Right lobe of liver (tissue), 6 donors: ENCODE measurements at regions not wholly inside any gene's neighbourhood (a gene's known extent, or its start where the extent isn't known, plus 50 kb on each side); places are given as distances from the start of the nearest gene placed in this dataset.

Source experiments
- ATAC-seq, 4 donors: fragments of 200-7000 bp; cut with Tn5 transposase; one replicate each; pipeline ENCODE4 v1.9.1; 2020; ENCODE audit warnings: mild to moderate bottlenecking in 4 of 4, moderate library complexity in 4 of 4
- DNase-seq, 3 donors: peaks; one replicate each; pipeline ENCODE4 v3.0.0-alpha.2; 2020
- H3K27ac ChIP-seq, 3 donors: fragments of 200-600 bp; one replicate each; pipeline ENCODE4 v1.8.0; 2022
- H3K27me3 ChIP-seq, 2 donors: fragments of 200-600 bp; one replicate each; pipeline ENCODE4 v1.8.0; 2022
- H3K36me3 ChIP-seq, 4 donors: fragments of 200-600 bp; sonication (generic) in 1 of 4; one replicate each; pipeline versions ENCODE4 v1.5.1 to v1.8.0; 2017 to 2022; ENCODE audit warnings: control low read depth in 1 of 4
- H3K4me1 ChIP-seq, 4 donors: fragments of 200-600 bp; sonication (generic) in 1 of 4; one replicate each; pipeline versions ENCODE4 v1.5.1 to v1.8.0; 2017 to 2022; ENCODE audit warnings: control low read depth in 1 of 4
- H3K4me3 ChIP-seq, 3 donors: fragments of 200-600 bp; one replicate each; pipeline ENCODE4 v1.8.0; 2022
- H3K9me3 ChIP-seq, 4 donors: fragments of 200-600 bp; sonication (generic) in 1 of 4; one replicate each; pipeline versions ENCODE4 v1.5.1 to v1.8.0; 2017 to 2022; ENCODE audit warnings: control low read depth in 1 of 4
- POLR2A ChIP-seq: fragments of 450-650 bp; IDR thresholded peaks from one replicate; pipeline ENCODE4 v1.6.1; 2017; ENCODE audit warnings: antibody characterized with exemption, mild to moderate bottlenecking
- WGBS: methylation state at CpG from one replicate; pipeline ENCODE4 v1.1.6; 2018; ENCODE audit warnings: low coverage, low lambda C conversion rate; ENCODE audit not compliant: insufficient coverage; ENCODE audit errors: missing lambda C conversion rate; 5-methylcytosine and 5-hydroxymethylcytosine counted together
- intact Hi-C, 2 donors: fragments of 100-400 bp; cut with DNase I; formaldehyde crosslinking; loops; one replicate each; pipeline versions ENCODE4 v1.11.2 to v1.14.1; 2022
- TF ChIP-seq, protein P1 (sequence below), 4 donors: fragments of 200-600 bp in 3 of 4; fragments of 450-650 bp in 1 of 4; IDR thresholded peaks; one replicate each; pipeline versions ENCODE4 v1.5.1 to v1.8.0; 2016 to 2022; ENCODE audit warnings: antibody characterized with exemption in 4 of 4, mild to moderate bottlenecking in 2 of 4
- donor health status: DM: no; HTN: yes; CAD: no.
- donor health status: DM: no; HTN: no; CAD: no.
- donor health status: DM: no; HTN: no; CAD: no.
- donor health status: DM: no; HTN: yes; CAD: no.
- donor health status: DM: no; HTN: yes; CAD: no.

DNA sequence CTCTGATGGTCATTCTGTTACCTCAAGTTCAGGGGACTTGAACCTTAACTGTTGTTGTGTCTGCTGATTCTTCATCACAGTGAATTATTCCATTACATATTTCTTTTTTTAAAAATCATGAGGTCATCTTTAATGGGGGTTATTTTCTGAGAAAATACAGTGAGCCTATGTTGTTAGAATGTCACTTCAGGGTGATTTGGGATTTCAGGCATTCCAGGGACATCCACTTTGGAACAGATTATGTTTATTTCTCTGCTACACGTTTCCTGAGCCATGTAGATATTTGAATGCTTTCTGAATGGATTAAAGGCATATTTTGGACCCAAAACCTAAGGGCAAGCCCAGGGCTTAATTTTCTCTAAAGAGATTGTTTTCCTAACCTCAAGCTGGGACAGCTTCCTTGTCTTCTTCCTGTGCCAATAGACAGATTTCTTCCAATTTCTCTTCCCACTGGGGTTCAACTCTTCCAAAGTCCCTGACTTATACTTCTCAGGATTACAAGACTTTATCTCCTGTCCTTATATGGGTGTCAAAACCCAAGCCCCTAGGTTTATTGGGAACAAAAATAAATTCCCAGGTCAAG, 271.7 kb downstream of the ARHGAP12 start:
- Histone ChIP-seq H3K27ac (no peak overlapping the region), H3K4me1 (no peaks in the 10 kb centered on the region), H3K4me3 (no peak overlapping the region), H3K36me3 (no peaks in the 10 kb centered on the region), H3K9me3 (no peaks in the 10 kb centered on the region), H3K27me3 (peaks cover 0 to 3% of the 10 kb centered on the region in 2 donors)
- no peak for TF ChIP-seq POLR2A
- TF ChIP-seq, protein P1, sequence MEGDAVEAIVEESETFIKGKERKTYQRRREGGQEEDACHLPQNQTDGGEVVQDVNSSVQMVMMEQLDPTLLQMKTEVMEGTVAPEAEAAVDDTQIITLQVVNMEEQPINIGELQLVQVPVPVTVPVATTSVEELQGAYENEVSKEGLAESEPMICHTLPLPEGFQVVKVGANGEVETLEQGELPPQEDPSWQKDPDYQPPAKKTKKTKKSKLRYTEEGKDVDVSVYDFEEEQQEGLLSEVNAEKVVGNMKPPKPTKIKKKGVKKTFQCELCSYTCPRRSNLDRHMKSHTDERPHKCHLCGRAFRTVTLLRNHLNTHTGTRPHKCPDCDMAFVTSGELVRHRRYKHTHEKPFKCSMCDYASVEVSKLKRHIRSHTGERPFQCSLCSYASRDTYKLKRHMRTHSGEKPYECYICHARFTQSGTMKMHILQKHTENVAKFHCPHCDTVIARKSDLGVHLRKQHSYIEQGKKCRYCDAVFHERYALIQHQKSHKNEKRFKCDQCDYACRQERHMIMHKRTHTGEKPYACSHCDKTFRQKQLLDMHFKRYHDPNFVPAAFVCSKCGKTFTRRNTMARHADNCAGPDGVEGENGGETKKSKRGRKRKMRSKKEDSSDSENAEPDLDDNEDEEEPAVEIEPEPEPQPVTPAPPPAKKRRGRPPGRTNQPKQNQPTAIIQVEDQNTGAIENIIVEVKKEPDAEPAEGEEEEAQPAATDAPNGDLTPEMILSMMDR (IDR thresholded peaks at IDR 0.05) = no peak
- no peak for DNase-seq
- intact Hi-C loops = no loop called here
- ATAC-seq = no peak
- 9% methylated on average over 1 of the region's 1 CpG for WGBS

DNA sequence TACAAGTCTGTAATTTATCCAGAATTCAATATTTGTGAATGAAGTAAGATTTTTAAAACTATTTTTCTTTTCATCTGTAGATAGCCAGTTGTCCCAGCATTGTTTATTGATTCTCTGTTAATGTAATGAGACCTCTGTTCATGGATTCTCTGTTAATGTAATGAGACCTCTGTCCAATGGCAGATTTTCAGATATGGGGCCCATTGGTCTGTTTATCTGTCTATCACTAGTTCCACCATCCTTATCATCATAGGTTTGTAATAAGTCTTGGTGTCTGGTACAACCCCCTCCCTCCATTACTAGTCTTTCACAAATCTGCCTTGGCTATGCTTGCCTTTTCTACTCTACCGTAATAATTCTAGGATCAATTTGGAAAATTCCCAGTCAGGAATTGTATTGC, 276.6 kb downstream of the ARHGAP12 start:
- no peaks in the 10 kb centered on the region for H3K9me3 ChIP-seq
- ATAC-seq (no peak), DNase-seq (no peak)
- H3K27me3 ChIP-seq = peaks cover 0 to 3% of the 10 kb centered on the region in 2 donors
- 100% methylated on average over 1 of the region's 1 CpG for WGBS
- H3K27ac ChIP-seq = no peak overlapping the region
- no peak for TF ChIP-seq POLR2A
- TF ChIP-seq, protein P1 (IDR thresholded peaks at IDR 0.05) = no peak
- H3K4me1 ChIP-seq = no peaks in the 10 kb centered on the region
- no peaks in the 10 kb centered on the region for H3K36me3 ChIP-seq
- intact Hi-C loops = no loop called here
- no peak overlapping the region for H3K4me3 ChIP-seq

DNA sequence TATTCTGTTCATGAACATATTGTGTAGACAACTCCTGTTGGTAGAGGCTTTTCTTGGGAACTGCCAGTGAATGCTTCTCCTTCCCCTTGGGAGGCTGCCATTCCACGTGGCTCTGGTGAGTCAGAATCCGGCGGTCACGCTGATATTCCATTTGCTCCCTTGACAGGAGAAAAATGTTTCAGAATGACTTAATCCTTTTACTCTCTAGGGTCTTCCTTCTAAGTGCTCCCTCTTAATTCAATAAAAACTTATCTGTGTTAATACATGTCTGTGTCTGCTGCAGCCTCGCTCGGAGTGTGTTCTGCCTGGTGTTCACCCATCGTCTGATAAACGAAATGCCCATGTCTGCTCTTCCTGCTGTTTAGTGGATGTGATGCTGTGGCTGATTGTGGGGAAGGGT, 278.6 kb downstream of the ARHGAP12 start:
- intact Hi-C loops = no loop called here
- peaks cover 0 to 3% of the 10 kb centered on the region in 2 donors for H3K27me3 ChIP-seq
- DNase-seq = peak in 1 of 3 donors; percentile 29
- H3K4me3 ChIP-seq = no peak overlapping the region
- 52% methylated on average over 8 of the region's 8 CpGs for WGBS
- peak in 2 of 4 donors; percentile 27 to 69 for ATAC-seq
- no peaks in the 10 kb centered on the region for H3K9me3 ChIP-seq
- no peaks in the 10 kb centered on the region for H3K36me3 ChIP-seq
- no peaks in the 10 kb centered on the region for H3K4me1 ChIP-seq
- TF ChIP-seq, protein P1 (IDR thresholded peaks at IDR 0.05) = no peak
- TF ChIP-seq POLR2A = no peak
- H3K27ac ChIP-seq = peak overlapping the region in 2 of 3 donors; percentile 29 to 61

DNA sequence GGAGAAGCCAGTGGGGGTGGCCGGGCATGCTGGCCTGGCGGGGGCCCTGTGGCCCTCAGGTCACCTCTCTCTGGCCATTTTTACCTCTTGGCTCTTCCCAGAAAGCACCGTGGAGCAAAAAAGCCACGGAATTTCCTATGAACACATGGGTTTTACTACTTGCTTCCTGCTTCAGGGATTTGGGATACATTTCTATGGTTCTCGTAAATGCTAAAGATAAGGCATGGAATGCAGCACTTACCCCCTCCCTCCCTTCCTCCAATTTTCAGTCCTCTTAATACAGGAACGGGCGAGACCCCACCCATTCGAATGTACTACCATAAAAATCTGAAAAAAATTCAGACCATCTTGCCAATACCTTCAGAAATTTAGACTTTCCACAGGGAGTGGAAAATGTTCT, 279.7 kb downstream of the ARHGAP12 start:
- DNase-seq = no peak

More for the DNA sequence above, 279.7 kb downstream of the ARHGAP12 start:
- no peak for ATAC-seq
- H3K27ac ChIP-seq = no peak overlapping the region
- no peak overlapping the region for H3K4me3 ChIP-seq
- H3K27me3 ChIP-seq = peaks cover 0 to 3% of the 10 kb centered on the region in 2 donors
- no peaks in the 10 kb centered on the region for H3K36me3 ChIP-seq
- 56% methylated on average over 7 of the region's 8 CpGs for WGBS
- H3K4me1 ChIP-seq = no peaks in the 10 kb centered on the region
- intact Hi-C loops = no loop called here
- TF ChIP-seq, protein P1 (IDR thresholded peaks at IDR 0.05) = no peak
- TF ChIP-seq POLR2A = no peak
- H3K9me3 ChIP-seq = no peaks in the 10 kb centered on the region
